ENCODE measurements at regions not wholly inside any gene's neighbourhood (a gene's known extent, or its start where the extent isn't known, plus 50 kb on each side); places are given as distances from the start of the nearest gene placed in this dataset.

GRCh38 chr16:55380485-55380884 lies 56.5 kb downstream of the IRX6 start:
- no peak for DNase-seq (ENCODE audit: low read depth)

GRCh38 chr16:55384288-55385247 lies 60.6 kb downstream of the IRX6 start:
- no peak for DNase-seq (ENCODE audit: low read depth)

GRCh38 chr16:55385359-55385758 lies 61.4 kb downstream of the IRX6 start:
- DNase-seq (ENCODE audit: low read depth): no peak

- no peak for DNase-seq (ENCODE audit: low read depth)
Measured at GRCh38 chr16:55386534-55387296, 62.7 kb downstream of the IRX6 start.

- no peak for DNase-seq (ENCODE audit: low read depth)
Measured at GRCh38 chr16:55388131-55388862, 64.3 kb downstream of the IRX6 start.

- no peak for DNase-seq (ENCODE audit: low read depth)
Measured at GRCh38 chr16:55389426-55390073, 65.5 kb downstream of the IRX6 start.

GRCh38 chr16:55390630-55391237 lies 66.7 kb downstream of the IRX6 start:
- DNase-seq (ENCODE audit: low read depth): no peak

- no peak for DNase-seq (ENCODE audit: low read depth)
Measured at GRCh38 chr16:55391760-55392375, 67.9 kb downstream of the IRX6 start.

GRCh38 chr16:55392701-55393100 lies 68.7 kb downstream of the IRX6 start:
- DNase-seq (ENCODE audit: low read depth): no peak

- no peak for DNase-seq (ENCODE audit: low read depth)
Measured at GRCh38 chr16:55393991-55394390, 70.0 kb downstream of the IRX6 start.

- DNase-seq (ENCODE audit: low read depth): no peak
Measured at GRCh38 chr16:55398762-55399161, 74.8 kb downstream of the IRX6 start.

GRCh38 chr16:55399911-55400310 lies 75.9 kb downstream of the IRX6 start:
- no peak for DNase-seq (ENCODE audit: low read depth)

- DNase-seq (ENCODE audit: low read depth): no peak
Measured at GRCh38 chr16:55401046-55401445, 77.0 kb downstream of the IRX6 start.

- DNase-seq (ENCODE audit: low read depth): no peak
Measured at GRCh38 chr16:55403464-55403863, 75.5 kb upstream of the MMP2 start.

GRCh38 chr16:55406651-55407050 lies 72.3 kb upstream of the MMP2 start:
- no peak for DNase-seq (ENCODE audit: low read depth)

GRCh38 chr16:55408661-55409060 lies 70.3 kb upstream of the MMP2 start:
- DNase-seq (ENCODE audit: low read depth): peak; percentile 1

- DNase-seq (ENCODE audit: low read depth): no peak
Measured at GRCh38 chr16:55411231-55411630, 67.8 kb upstream of the MMP2 start.

- peak; percentile 1 for DNase-seq (ENCODE audit: low read depth)
Measured at GRCh38 chr16:55418586-55418985, 60.4 kb upstream of the MMP2 start.

- DNase-seq (ENCODE audit: low read depth): no peak
Measured at GRCh38 chr16:55421226-55421625, 57.8 kb upstream of the MMP2 start.

- DNase-seq (ENCODE audit: low read depth): no peak
Measured at GRCh38 chr16:55426865-55427484, 52.0 kb upstream of the MMP2 start.
